GM23338 (cell line): ENCODE measurements at regions not wholly inside any gene's neighbourhood (a gene's known extent, or its start where the extent isn't known, plus 50 kb on each side); places are given as distances from the start of the nearest gene placed in this dataset.

Experiments
- ATAC-seq: fragments of 200-7000 bp; cut with Tn5 transposase; 3 replicates; pipeline ENCODE4 v1.9.1; 2020
- DNase-seq: peaks from one replicate; pipeline ENCODE4 v3.0.0-alpha.2; 2015; ENCODE audit warnings: low spot score
- H2AFZ ChIP-seq: fragments of 200-600 bp; sonication (generic); 2 replicates; pipeline ENCODE4 v1.8.0; 2016; ENCODE audit warnings: antibody characterized with exemption, mild to moderate bottlenecking, moderate library complexity
- H3F3A ChIP-seq: fragments of 200-600 bp; sonication (generic); replicated peaks from 2 replicates; pipeline ENCODE4 v1.8.0; 2017; ENCODE audit warnings: antibody characterized with exemption, mixed run types, low read depth
- H3K27ac ChIP-seq: fragments of 200-600 bp; sonication (generic); 2 replicates; pipeline ENCODE4 v1.6.1; 2016; ENCODE audit warnings: low read depth
- H3K27me3 ChIP-seq: fragments of 200-600 bp; sonication (generic); 2 replicates; pipeline ENCODE4 v1.8.0; 2016; ENCODE audit warnings: mild to moderate bottlenecking, mixed run types, moderate library complexity; ENCODE audit not compliant: insufficient read depth
- H3K36me3 ChIP-seq: fragments of 200-600 bp; sonication (generic); 2 replicates; pipeline ENCODE4 v1.8.0; 2016; ENCODE audit warnings: mild to moderate bottlenecking; ENCODE audit not compliant: insufficient read depth
- H3K4me1 ChIP-seq: fragments of 200-600 bp; sonication (generic); 2 replicates; pipeline ENCODE4 v1.8.0; 2016; ENCODE audit warnings: mild to moderate bottlenecking, moderate library complexity; ENCODE audit not compliant: insufficient read depth
- H3K4me2 ChIP-seq: fragments of 200-600 bp; sonication (generic); 2 replicates; pipeline ENCODE4 v1.7.1; 2017; ENCODE audit warnings: mixed run types
- H3K4me3 ChIP-seq: fragments of 200-600 bp; sonication (generic); 2 replicates; pipeline ENCODE4 v1.6.1; 2016; ENCODE audit warnings: mixed run types
- H3K79me2 ChIP-seq: fragments of 200-600 bp; sonication (generic); replicated peaks from 2 replicates; pipeline ENCODE4 v1.8.0; 2017; ENCODE audit warnings: mild to moderate bottlenecking; ENCODE audit not compliant: insufficient read depth
- H3K9me2 ChIP-seq: fragments of 200-600 bp; sonication (generic); 2 replicates; pipeline ENCODE4 v1.8.0; 2017; ENCODE audit not compliant: insufficient read depth
- H4K20me1 ChIP-seq: fragments of 200-600 bp; sonication (generic); replicated peaks from 2 replicates; pipeline ENCODE4 v1.8.0; 2017; ENCODE audit warnings: mild to moderate bottlenecking; ENCODE audit not compliant: insufficient read depth
- H3K27ac Mint-ChIP-seq: 2 replicates; pipeline ENCODE4 v1.8.0; 2020; ENCODE audit warnings: inconsistent platforms, mild to moderate bottlenecking, moderate library complexity, mixed read lengths
- H3K27me3 Mint-ChIP-seq: 3 replicates; pipeline ENCODE4 v1.8.0; 2022; ENCODE audit warnings: low read depth, mild to moderate bottlenecking, moderate library complexity, mixed read lengths, inconsistent platforms; ENCODE audit not compliant: insufficient read depth, poor library complexity
- H3K36me3 Mint-ChIP-seq: 3 replicates; pipeline ENCODE4 v1.8.0; 2021; ENCODE audit warnings: low read depth, mild to moderate bottlenecking, inconsistent platforms, moderate library complexity, mixed read lengths
- H3K4me1 Mint-ChIP-seq: 3 replicates; pipeline ENCODE4 v1.8.0; 2020; ENCODE audit warnings: mild to moderate bottlenecking, inconsistent platforms, mixed read lengths
- H3K4me3 Mint-ChIP-seq: 3 replicates; pipeline ENCODE4 v1.8.0; 2021; ENCODE audit warnings: moderate library complexity, mild to moderate bottlenecking, inconsistent platforms, mixed read lengths
- H3K9me3 Mint-ChIP-seq: 3 replicates; pipeline ENCODE4 v1.8.0; 2020; ENCODE audit warnings: moderate library complexity, mild to moderate bottlenecking, inconsistent platforms, mixed read lengths
- CREB1 ChIP-seq: fragments of 250-450 bp; sonication (Bioruptor Pico); IDR thresholded peaks from 2 replicates; pipeline ENCODE4 v1.5.0; 2020; ENCODE audit warnings: low read depth, mild to moderate bottlenecking, moderate library complexity
- CTCF ChIP-seq, 2 experiments: fragments of 200-600 bp in 1 of 2; sonication (generic) in 1 of 2; conservative IDR thresholded peaks; 2 replicates each; pipeline versions ENCODE4 v1.5.1 to v1.6.1; 2016 to 2017; ENCODE audit warnings: antibody characterized with exemption in 2 of 2, low read depth in 2 of 2, mild to moderate bottlenecking in 2 of 2, moderate library complexity in 1 of 2
- EZH2 ChIP-seq: fragments of 200-600 bp; sonication (generic); IDR thresholded peaks from one replicate; pipeline ENCODE4 v1.8.0; 2017; ENCODE audit warnings: antibody characterized with exemption, mild to moderate bottlenecking, low read depth; ENCODE audit not compliant: unreplicated experiment
- EZH2phosphoT487 ChIP-seq: fragments of 200-600 bp; sonication (generic); IDR thresholded peaks from one replicate; pipeline ENCODE4 v1.8.1; 2018; ENCODE audit warnings: antibody characterized with exemption; ENCODE audit not compliant: unreplicated experiment
- JUNB ChIP-seq: IDR thresholded peaks from one replicate; pipeline ENCODE4 v1.6.1; 2016; ENCODE audit warnings: antibody characterized with exemption; ENCODE audit not compliant: unreplicated experiment
- NANOG ChIP-seq: IDR thresholded peaks from 2 replicates; pipeline ENCODE4 v1.6.1; 2016; ENCODE audit warnings: antibody characterized with exemption, borderline replicate concordance
- POLR2AphosphoS5 ChIP-seq: IDR thresholded peaks from 2 replicates; pipeline ENCODE4 v1.6.1; 2016; ENCODE audit warnings: antibody characterized with exemption, low read depth
- REST ChIP-seq: IDR thresholded peaks from one replicate; pipeline ENCODE4 v1.6.1; 2018; ENCODE audit warnings: antibody characterized with exemption; ENCODE audit not compliant: unreplicated experiment
- STAT1 ChIP-seq: IDR thresholded peaks from one replicate; pipeline ENCODE4 v1.6.1; 2016; ENCODE audit warnings: antibody characterized with exemption; ENCODE audit not compliant: unreplicated experiment
- ZNF114 ChIP-seq: fragments of 250-450 bp; sonication (Bioruptor Pico); IDR thresholded peaks from 2 replicates; pipeline ENCODE4 v1.5.0; 2020; ENCODE audit warnings: mild to moderate bottlenecking, moderate library complexity
- ZNF331 ChIP-seq: fragments of 250-450 bp; sonication (Bioruptor Pico); IDR thresholded peaks from 2 replicates; pipeline ENCODE4 v1.5.0; 2020; ENCODE audit warnings: low read depth, mild to moderate bottlenecking, moderate library complexity
- ZNF462 ChIP-seq: fragments of 250-450 bp; sonication (Bioruptor Pico); IDR thresholded peaks from 2 replicates; pipeline ENCODE4 v1.5.0; 2020; ENCODE audit warnings: mild to moderate bottlenecking, moderate library complexity

GRCh38 chr5:63053019-63053638 is 474.5 kb downstream of the LRRC70 start (continued):
- no peak for TF ChIP-seq ZNF462 (CRISPR knock-in tag)

DNA sequence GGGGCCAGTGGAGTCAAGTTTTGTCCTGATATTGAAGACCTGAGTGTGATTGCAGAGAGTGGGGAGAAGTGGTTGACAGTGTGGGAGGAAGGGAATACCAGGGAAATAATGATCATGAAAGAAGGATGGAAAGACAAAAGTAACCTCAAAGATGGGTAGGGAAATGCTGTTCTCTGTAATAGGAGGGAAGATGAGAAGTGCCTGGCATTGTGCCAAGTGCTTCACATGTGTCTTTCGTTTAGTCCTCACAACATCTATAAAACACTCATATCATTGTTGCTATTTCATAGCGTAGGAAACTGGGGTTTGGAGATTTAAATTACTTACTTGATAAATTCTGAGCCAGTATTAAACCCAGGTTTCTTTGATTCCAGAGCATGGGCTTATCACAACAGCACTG is 472.3 kb downstream of the LRRC70 start:
- Histone ChIP-seq H3K4me2 (no peak overlapping the region), H2AFZ (no peak overlapping the region), H4K20me1 (no peaks in the 10 kb centered on the region), H3F3A (no peaks in the 10 kb centered on the region), H3K4me1 (no peaks in the 10 kb centered on the region), H3K36me3 (no peaks in the 10 kb centered on the region), H3K4me3 (no peak overlapping the region), H3K27ac (no peak overlapping the region), H3K9me2 (0 out of 2 replicates have a peak, but pooled peaks cover 3% of the 10 kb centered on the region), H3K79me2 (no peaks in the 10 kb centered on the region), H3K27me3 (no peaks in the 10 kb centered on the region)
- Mint-ChIP-seq H3K27ac (no peak overlapping the region), H3K9me3 (no peaks in the 10 kb centered on the region), H3K4me1 (peaks cover 9% of the 10 kb centered on the region), H3K36me3 (no peaks in the 10 kb centered on the region), H3K4me3 (no peak overlapping the region), H3K27me3 (peaks cover 5% of the 10 kb centered on the region)
- DNase-seq, result no peak
- ATAC-seq, result no peak
- no peak for TF ChIP-seq CTCF (conservative IDR thresholded peaks at IDR 0.05; ENCODE audit: low read depth in 2 of 2)
- TF ChIP-seq EZH2phosphoT487, result no peak
- TF ChIP-seq CREB1 (CRISPR knock-in tag), result no peak
- no peak for TF ChIP-seq EZH2
- no peak for TF ChIP-seq JUNB
- TF ChIP-seq STAT1, result no peak
- TF ChIP-seq ZNF331, result no peak
- TF ChIP-seq REST, result no peak
- TF ChIP-seq POLR2AphosphoS5, result no peak
- TF ChIP-seq ZNF114 (CRISPR knock-in tag), result no peak
- TF ChIP-seq NANOG, result no peak
